IMR-90 (cell line): ENCODE measurements at regions not wholly inside any gene's neighbourhood (a gene's known extent, or its start where the extent isn't known, plus 50 kb on each side); places are given as distances from the start of the nearest gene placed in this dataset.

Experiments
- ATAC-seq: fragments of 200-7000 bp; cut with Tn5 transposase; 2 replicates; pipeline ENCODE4 v1.9.1; 2020; ENCODE audit warnings: low read depth, mild to moderate bottlenecking, moderate library complexity
- BruUV-seq: library from RNA; stranded (reverse); fragments of 400-500 nt; replicated peaks from 2 replicates; lab custom pipeline; 2021; lab: Mats Ljungman, UMichigan
- CTCF ChIA-PET: fragments of 300-600 bp; formaldehyde crosslinking; extraction: SDS; loops from one replicate; lab custom pipeline; 2021; ENCODE audit warnings: antibody characterized with exemption; lab: Yijun Ruan, JAX
- POLR2A ChIA-PET: fragments of 300-600 bp; sonication (Branson Sonifier 250); formaldehyde crosslinking; loops from one replicate; lab custom pipeline; 2022; ENCODE audit warnings: antibody characterized with exemption; ENCODE audit not compliant: unreplicated experiment; lab: Charles Lee
- DNase-seq: peaks from one replicate; pipeline ENCODE4 v3.0.0; 2013
- H2AFZ ChIP-seq: replicated peaks from 2 replicates; pipeline ENCODE3; 2013; ENCODE audit warnings: low read length, mild to moderate bottlenecking; ENCODE audit not compliant: poor library complexity
- H2AK5ac ChIP-seq: 2 replicates; pipeline ENCODE4 v1.6.1; 2013; ENCODE audit warnings: low read depth, low read length, inconsistent platforms
- H2AK9ac ChIP-seq: replicated peaks from 2 replicates; pipeline ENCODE3; 2013; ENCODE audit warnings: mild to moderate bottlenecking, low read depth, low read length, moderate library complexity; ENCODE audit not compliant: poor library complexity
- H2BK120ac ChIP-seq: 2 replicates; pipeline ENCODE4 v1.6.1; 2013; ENCODE audit warnings: low read depth, low read length, inconsistent platforms
- H2BK15ac ChIP-seq: 3 replicates; pipeline ENCODE4 v1.6.1; 2013; ENCODE audit warnings: low read depth, low read length, inconsistent platforms
- H2BK20ac ChIP-seq: 2 replicates; pipeline ENCODE4 v1.6.1; 2013; ENCODE audit warnings: low read depth, mild to moderate bottlenecking, inconsistent platforms, low read length, moderate library complexity
- H2BK5ac ChIP-seq: 2 replicates; pipeline ENCODE4 v1.6.1; 2013; ENCODE audit warnings: mild to moderate bottlenecking, low read depth, low read length, inconsistent platforms; ENCODE audit not compliant: poor library complexity, severe bottlenecking
- H3K14ac ChIP-seq: replicated peaks from 2 replicates; pipeline ENCODE4 v1.6.1; 2013; ENCODE audit warnings: low read depth, low read length, inconsistent platforms
- H3K18ac ChIP-seq: 2 replicates; pipeline ENCODE4 v1.6.1; 2013; ENCODE audit warnings: low read depth, low read length, control low read depth
- H3K23ac ChIP-seq: 2 replicates; pipeline ENCODE4 v1.6.1; 2013; ENCODE audit warnings: low read depth, low read length, inconsistent platforms
- H3K27ac ChIP-seq: 2 replicates; pipeline ENCODE4 v1.5.1; 2013; ENCODE audit warnings: mild to moderate bottlenecking, control low read depth, low read length; ENCODE audit not compliant: insufficient read depth
- H3K27me3 ChIP-seq: 2 replicates; pipeline ENCODE4 v1.6.1; 2013; ENCODE audit warnings: low read length; ENCODE audit not compliant: control insufficient read depth, insufficient read depth
- H3K36me3 ChIP-seq: 2 replicates; pipeline ENCODE4 v1.6.1; 2013; ENCODE audit warnings: low read length, mixed read lengths; ENCODE audit not compliant: control insufficient read depth, insufficient read depth
- H3K4ac ChIP-seq: 2 replicates; pipeline ENCODE4 v1.6.1; 2013; ENCODE audit warnings: low read depth, low read length, inconsistent platforms
- H3K4me1 ChIP-seq: 2 replicates; pipeline ENCODE4 v1.6.1; 2013; ENCODE audit warnings: low read length, mixed read lengths; ENCODE audit not compliant: control insufficient read depth, insufficient read depth
- H3K4me2 ChIP-seq: 2 replicates; pipeline ENCODE4 v1.6.1; 2013; ENCODE audit warnings: low read depth, mild to moderate bottlenecking, control low read depth, low read length, moderate library complexity
- H3K4me3 ChIP-seq: 2 replicates; pipeline ENCODE4 v1.5.1; 2013; ENCODE audit warnings: low read depth, mild to moderate bottlenecking, control low read depth, low read length, moderate library complexity; ENCODE audit not compliant: insufficient read depth
- H3K56ac ChIP-seq: 2 replicates; pipeline ENCODE4 v1.6.1; 2013; ENCODE audit warnings: low read length, inconsistent platforms; ENCODE audit not compliant: insufficient read depth; ENCODE audit errors: extremely low read depth
- H3K79me1 ChIP-seq, 2 experiments: 2 replicates each; pipeline ENCODE4 v1.6.1; 2013; ENCODE audit warnings: low read length in 2 of 2, inconsistent platforms in 1 of 2, low read depth in 1 of 2
- H3K9ac ChIP-seq: 2 replicates; pipeline ENCODE4 v1.6.1; 2013; ENCODE audit warnings: low read depth, low read length, control low read depth
- H3K9me1 ChIP-seq: 2 replicates; pipeline ENCODE4 v1.6.1; 2013; ENCODE audit warnings: low read length, inconsistent platforms; ENCODE audit not compliant: insufficient read depth
- H3K9me3 ChIP-seq: 2 replicates; pipeline ENCODE4 v1.6.1; 2013; ENCODE audit warnings: low read length; ENCODE audit not compliant: control insufficient read depth, insufficient read depth
- H4K20me1 ChIP-seq: 2 replicates; pipeline ENCODE4 v1.6.1; 2013; ENCODE audit warnings: low read length, inconsistent platforms; ENCODE audit not compliant: insufficient read depth
- H4K5ac ChIP-seq: 2 replicates; pipeline ENCODE4 v1.6.1; 2013; ENCODE audit warnings: mild to moderate bottlenecking, low read depth, low read length, control low read depth
- H4K8ac ChIP-seq, 2 experiments: 2 replicates each; pipeline ENCODE4 v1.6.1; 2013; ENCODE audit warnings: low read depth in 2 of 2, low read length in 2 of 2, control low read depth in 1 of 2, inconsistent platforms in 1 of 2
- H4K91ac ChIP-seq: 2 replicates; pipeline ENCODE4 v1.6.1; 2013; ENCODE audit warnings: low read depth, low read length, inconsistent platforms; ENCODE audit not compliant: insufficient read depth
- BHLHE40 ChIP-seq: fragments of 150-350 bp; IDR thresholded peaks from 2 replicates; pipeline ENCODE4 v1.6.1; 2016; ENCODE audit warnings: mild to moderate bottlenecking, low read depth, low read length
- CEBPB ChIP-seq: IDR thresholded peaks from 2 replicates; pipeline ENCODE4 v1.6.1; 2012; ENCODE audit warnings: low read depth, low read length, improper control_type of control experiment
- CHD1 ChIP-seq: IDR thresholded peaks from 2 replicates; pipeline ENCODE4 v1.6.1; 2012; ENCODE audit warnings: low read depth, low read length, improper control_type of control experiment
- FOS ChIP-seq: fragments of 150-350 bp; IDR thresholded peaks from 2 replicates; pipeline ENCODE4 v1.6.1; 2016; ENCODE audit warnings: low read depth, low read length
- MAFK ChIP-seq: IDR thresholded peaks from 2 replicates; pipeline ENCODE4 v1.6.1; 2012; ENCODE audit warnings: low read depth, low read length, improper control_type of control experiment
- MAZ ChIP-seq: IDR thresholded peaks from 2 replicates; pipeline ENCODE4 v1.6.1; 2012; ENCODE audit warnings: low read depth, mild to moderate bottlenecking, low read length, improper control_type of control experiment, moderate library complexity, borderline replicate concordance
- MXI1 ChIP-seq: IDR thresholded peaks from 2 replicates; pipeline ENCODE4 v1.6.1; 2012; ENCODE audit warnings: low read depth, mild to moderate bottlenecking, low read length, moderate library complexity, borderline replicate concordance
- NFE2L2 ChIP-seq: fragments of 150-350 bp; IDR thresholded peaks from 2 replicates; pipeline ENCODE4 v1.6.1; 2016; ENCODE audit warnings: low read depth, mild to moderate bottlenecking, low read length
- POLR2A ChIP-seq: IDR thresholded peaks from 2 replicates; pipeline ENCODE4 v1.6.1; 2012; ENCODE audit warnings: mild to moderate bottlenecking, low read depth, low read length
- RAD21 ChIP-seq: IDR thresholded peaks from 2 replicates; pipeline ENCODE4 v1.6.1; 2012; ENCODE audit warnings: low read length, improper control_type of control experiment
- RCOR1 ChIP-seq: IDR thresholded peaks from 2 replicates; pipeline ENCODE4 v1.6.1; 2012; ENCODE audit warnings: mild to moderate bottlenecking, low read length, improper control_type of control experiment; ENCODE audit not compliant: insufficient replicate concordance
- RFX5 ChIP-seq: IDR thresholded peaks from 2 replicates; pipeline ENCODE4 v1.8.0; 2012; ENCODE audit warnings: low read depth, mild to moderate bottlenecking, low read length, moderate library complexity
- SMC3 ChIP-seq: fragments of 150-350 bp; IDR thresholded peaks from 2 replicates; pipeline ENCODE4 v1.6.1; 2016; ENCODE audit warnings: low read depth, mild to moderate bottlenecking, antibody characterized with exemption, low read length, moderate library complexity
- WGBS, 2 experiments: methylation state at CpG; one replicate each; pipeline versions ENCODE4 v1.1.5 to v1.1.7; 2013; ENCODE audit warnings: missing lambda C conversion rate in 2 of 2; ENCODE audit not compliant: insufficient read length in 1 of 2; ENCODE audit errors: extremely low coverage in 2 of 2; 5-methylcytosine and 5-hydroxymethylcytosine counted together
- dilution Hi-C: fragments of 300-500 bp; cut with HindIII; formaldehyde crosslinking; loops from one replicate; pipeline ENCODE4 v1.14.3; 2018; ENCODE audit warnings: low sequenced_read_pairs; ENCODE audit not compliant: unreplicated experiment
- in situ Hi-C: fragments of 300-500 bp; cut with MboI; formaldehyde crosslinking; loops from 3 replicates; pipeline ENCODE4 v1.14.3; 2019; ENCODE audit warnings: low sequenced_read_pairs, inconsistent platforms, mixed read lengths
- intact Hi-C: fragments of 100-400 bp; cut with micrococcal nuclease; formaldehyde crosslinking; loops from 2 replicates; pipeline ENCODE4 v1.10.0; 2022
- TF ChIP-seq, protein P1 (sequence below): fragments of 150-350 bp; IDR thresholded peaks from 2 replicates; pipeline ENCODE4 v1.6.1; 2017; ENCODE audit warnings: mild to moderate bottlenecking, antibody characterized with exemption, low read length, low read depth
- TF ChIP-seq, protein P2 (sequence below): conservative IDR thresholded peaks from 2 replicates; pipeline ENCODE4 v1.5.1; 2012; ENCODE audit warnings: mild to moderate bottlenecking, low read depth, low read length, improper control_type of control experiment
- TF ChIP-seq, protein P3 (sequence below): fragments of 150-350 bp; IDR thresholded peaks from 2 replicates; pipeline ENCODE4 v1.6.1; 2016; ENCODE audit warnings: low read depth, mild to moderate bottlenecking, low read length, moderate library complexity, borderline replicate concordance

DNA sequence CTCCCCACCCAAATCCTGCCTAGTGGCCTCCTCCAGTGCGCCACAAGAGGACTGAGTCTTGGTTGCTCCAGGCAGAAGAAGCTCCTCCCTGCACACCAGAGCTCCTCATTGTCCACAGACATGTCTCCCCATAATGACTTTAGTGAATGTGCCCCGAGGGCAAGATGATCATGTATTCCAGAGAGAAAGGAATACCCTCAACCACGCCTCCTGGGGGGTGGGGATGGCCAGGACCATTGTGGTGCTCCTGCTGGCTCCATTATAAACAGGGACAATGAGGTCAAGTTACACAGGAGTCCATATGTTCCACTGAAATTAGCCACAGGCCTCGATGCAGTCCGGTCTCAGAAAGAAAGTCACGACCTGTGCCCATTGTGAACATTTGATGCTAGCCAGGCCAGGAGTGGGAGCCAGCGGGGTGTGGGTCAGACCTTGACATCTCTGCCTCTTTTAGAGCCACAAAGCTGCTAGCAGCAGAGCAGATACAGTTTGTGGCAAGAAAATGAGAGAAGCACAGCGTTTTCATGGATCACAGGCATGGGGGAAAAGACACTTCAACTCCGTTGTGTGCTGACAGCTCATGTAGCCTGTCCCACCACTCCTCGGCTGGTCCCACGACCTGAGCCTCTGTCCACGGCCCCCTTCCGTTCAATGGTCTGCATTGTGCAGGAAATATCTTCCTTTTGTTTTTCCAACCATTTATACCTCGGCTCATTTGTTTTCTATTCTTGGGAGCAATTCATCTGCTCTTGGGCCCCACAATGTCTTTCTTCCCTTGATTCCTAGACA, 70.7 kb upstream of the FZD7 start:
- TF ChIP-seq, protein P1, sequence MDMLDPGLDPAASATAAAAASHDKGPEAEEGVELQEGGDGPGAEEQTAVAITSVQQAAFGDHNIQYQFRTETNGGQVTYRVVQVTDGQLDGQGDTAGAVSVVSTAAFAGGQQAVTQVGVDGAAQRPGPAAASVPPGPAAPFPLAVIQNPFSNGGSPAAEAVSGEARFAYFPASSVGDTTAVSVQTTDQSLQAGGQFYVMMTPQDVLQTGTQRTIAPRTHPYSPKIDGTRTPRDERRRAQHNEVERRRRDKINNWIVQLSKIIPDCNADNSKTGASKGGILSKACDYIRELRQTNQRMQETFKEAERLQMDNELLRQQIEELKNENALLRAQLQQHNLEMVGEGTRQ, result no peak
- TF ChIP-seq POLR2A (no peak), CHD1 (no peak), FOS (no peak), MAFK (no peak), BHLHE40 (no peak), SMC3 (no peak), RAD21 (no peak), RCOR1 (no peak), NFE2L2 (no peak), MXI1 (no peak), CEBPB (no peak), MAZ (no peak), RFX5 (no peak)
- TF ChIP-seq, protein P2, sequence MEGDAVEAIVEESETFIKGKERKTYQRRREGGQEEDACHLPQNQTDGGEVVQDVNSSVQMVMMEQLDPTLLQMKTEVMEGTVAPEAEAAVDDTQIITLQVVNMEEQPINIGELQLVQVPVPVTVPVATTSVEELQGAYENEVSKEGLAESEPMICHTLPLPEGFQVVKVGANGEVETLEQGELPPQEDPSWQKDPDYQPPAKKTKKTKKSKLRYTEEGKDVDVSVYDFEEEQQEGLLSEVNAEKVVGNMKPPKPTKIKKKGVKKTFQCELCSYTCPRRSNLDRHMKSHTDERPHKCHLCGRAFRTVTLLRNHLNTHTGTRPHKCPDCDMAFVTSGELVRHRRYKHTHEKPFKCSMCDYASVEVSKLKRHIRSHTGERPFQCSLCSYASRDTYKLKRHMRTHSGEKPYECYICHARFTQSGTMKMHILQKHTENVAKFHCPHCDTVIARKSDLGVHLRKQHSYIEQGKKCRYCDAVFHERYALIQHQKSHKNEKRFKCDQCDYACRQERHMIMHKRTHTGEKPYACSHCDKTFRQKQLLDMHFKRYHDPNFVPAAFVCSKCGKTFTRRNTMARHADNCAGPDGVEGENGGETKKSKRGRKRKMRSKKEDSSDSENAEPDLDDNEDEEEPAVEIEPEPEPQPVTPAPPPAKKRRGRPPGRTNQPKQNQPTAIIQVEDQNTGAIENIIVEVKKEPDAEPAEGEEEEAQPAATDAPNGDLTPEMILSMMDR, result no peak
- TF ChIP-seq, protein P3, sequence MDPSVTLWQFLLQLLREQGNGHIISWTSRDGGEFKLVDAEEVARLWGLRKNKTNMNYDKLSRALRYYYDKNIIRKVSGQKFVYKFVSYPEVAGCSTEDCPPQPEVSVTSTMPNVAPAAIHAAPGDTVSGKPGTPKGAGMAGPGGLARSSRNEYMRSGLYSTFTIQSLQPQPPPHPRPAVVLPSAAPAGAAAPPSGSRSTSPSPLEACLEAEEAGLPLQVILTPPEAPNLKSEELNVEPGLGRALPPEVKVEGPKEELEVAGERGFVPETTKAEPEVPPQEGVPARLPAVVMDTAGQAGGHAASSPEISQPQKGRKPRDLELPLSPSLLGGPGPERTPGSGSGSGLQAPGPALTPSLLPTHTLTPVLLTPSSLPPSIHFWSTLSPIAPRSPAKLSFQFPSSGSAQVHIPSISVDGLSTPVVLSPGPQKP, result no peak
- DNase-seq (no peak), ATAC-seq (no peak)
- no peak overlapping the region for H2BK120ac ChIP-seq
- H3K9me3 ChIP-seq, result no peaks in the 10 kb centered on the region
- H3K27me3 ChIP-seq, result no peaks in the 10 kb centered on the region; the same call in 1 of the 2 replicates
- no peak overlapping the region for H2BK5ac ChIP-seq
- H4K91ac ChIP-seq, result no peak overlapping the region
- no TSS peak for BruUV-seq
- H3K18ac ChIP-seq, result no peak overlapping the region
- no peak overlapping the region for H3K9ac ChIP-seq
- WGBS, 2 experiments, result 95% methylated on average over 10 of the region's 14 CpGs; no CpG with 5 or more reads in 1 of the 2 experiments
- in situ Hi-C loops, result no loop called here
- no peak overlapping the region for H4K8ac ChIP-seq
- no peaks in the 10 kb centered on the region for H4K20me1 ChIP-seq
- H3K27ac ChIP-seq, result no peak overlapping the region
- dilution Hi-C loops, result no loop called here
- no peak overlapping the region for H2BK20ac ChIP-seq
- no peaks in the 10 kb centered on the region for H3K4me1 ChIP-seq
- ChIA-PET POLR2A (no interaction called here), CTCF (no interaction called here)
- H3K23ac ChIP-seq, result no peak overlapping the region
- H2BK15ac ChIP-seq, result no peak overlapping the region
- H3K4ac ChIP-seq, result no peak overlapping the region
- H2AK5ac ChIP-seq, result no peak overlapping the region
- H3K4me2 ChIP-seq, result no peak overlapping the region
- no peak overlapping the region for H3K4me3 ChIP-seq
- H3K14ac ChIP-seq, result no peak overlapping the region
- no peak overlapping the region for H2AFZ ChIP-seq
- H3K9me1 ChIP-seq, result no peaks in the 10 kb centered on the region
- H3K56ac ChIP-seq, result no peak overlapping the region
- no peak overlapping the region for H4K5ac ChIP-seq
- intact Hi-C loops, result no loop called here
- H3K36me3 ChIP-seq, result no peaks in the 10 kb centered on the region
- no peak overlapping the region for H2AK9ac ChIP-seq
- H3K79me1 ChIP-seq, result no peaks in the 10 kb centered on the region
